Neural progenitor cell (in vitro differentiated cells): ENCODE measurements at regions not wholly inside any gene's neighbourhood (a gene's known extent, or its start where the extent isn't known, plus 50 kb on each side); places are given as distances from the start of the nearest gene placed in this dataset.

Source experiments
- DNase-seq: peaks from one replicate; pipeline ENCODE4 v3.0.0-alpha.2; 2016; ENCODE audit warnings: low spot score
- H2AFZ ChIP-seq: fragments of 200-600 bp; sonication (generic); replicated peaks from 2 replicates; pipeline ENCODE4 v1.6.1; 2016; ENCODE audit warnings: antibody characterized with exemption
- H3F3A ChIP-seq: fragments of 200-600 bp; sonication (generic); 2 replicates; pipeline ENCODE4 v1.6.1; 2016; ENCODE audit warnings: antibody characterized with exemption, low read depth
- H3K27ac ChIP-seq: fragments of 200-600 bp; sonication (generic); 2 replicates; pipeline ENCODE4 v1.5.1; 2016; ENCODE audit warnings: mild to moderate bottlenecking
- H3K27me3 ChIP-seq: fragments of 200-600 bp; sonication (generic); 2 replicates; pipeline ENCODE4 v1.6.1; 2016; ENCODE audit warnings: mild to moderate bottlenecking, moderate library complexity
- H3K36me3 ChIP-seq: fragments of 200-600 bp; sonication (generic); 2 replicates; pipeline ENCODE4 v1.5.1; 2016
- H3K4me1 ChIP-seq: fragments of 200-600 bp; sonication (generic); 2 replicates; pipeline ENCODE4 v1.6.1; 2016; ENCODE audit warnings: mixed run types
- H3K4me2 ChIP-seq: fragments of 200-600 bp; sonication (generic); 2 replicates; pipeline ENCODE4 v1.6.1; 2016
- H3K4me3 ChIP-seq: fragments of 200-600 bp; sonication (generic); 2 replicates; pipeline ENCODE4 v1.5.1; 2016
- H3K79me2 ChIP-seq: fragments of 200-600 bp; sonication (generic); 2 replicates; pipeline ENCODE4 v1.6.1; 2016; ENCODE audit warnings: low read depth
- H3K9ac ChIP-seq: fragments of 200-600 bp; sonication (generic); 2 replicates; pipeline ENCODE4 v1.6.1; 2016
- H3K9me3 ChIP-seq: fragments of 200-600 bp; sonication (generic); 2 replicates; pipeline ENCODE4 v1.5.1; 2016; ENCODE audit warnings: low read depth
- H4K20me1 ChIP-seq: fragments of 200-600 bp; sonication (generic); 2 replicates; pipeline ENCODE4 v1.6.1; 2016; ENCODE audit warnings: low read depth
- H3K27ac Mint-ChIP-seq: 3 replicates; pipeline ENCODE4 v1.8.0; 2021; ENCODE audit warnings: mixed read lengths
- H3K27me3 Mint-ChIP-seq: 2 replicates; pipeline ENCODE4 v1.8.0; 2022; ENCODE audit warnings: low read depth, mild to moderate bottlenecking, inconsistent platforms, moderate library complexity, mixed read lengths; ENCODE audit not compliant: insufficient read depth
- H3K36me3 Mint-ChIP-seq: 3 replicates; pipeline ENCODE4 v1.8.0; 2021; ENCODE audit warnings: mixed read lengths
- H3K4me1 Mint-ChIP-seq: 3 replicates; pipeline ENCODE4 v1.8.0; 2021; ENCODE audit warnings: mixed read lengths
- H3K4me3 Mint-ChIP-seq: 3 replicates; pipeline ENCODE4 v1.8.0; 2021; ENCODE audit warnings: mild to moderate bottlenecking, moderate library complexity, mixed read lengths
- H3K9me3 Mint-ChIP-seq: 3 replicates; pipeline ENCODE4 v1.8.0; 2020; ENCODE audit warnings: mixed read lengths
- CTCF ChIP-seq: fragments of 200-600 bp; sonication (generic); IDR thresholded peaks from 2 replicates; pipeline ENCODE4 v1.5.1; 2017; ENCODE audit warnings: antibody characterized with exemption, mild to moderate bottlenecking
- EZH2 ChIP-seq: fragments of 200-600 bp; sonication (generic); IDR thresholded peaks from 2 replicates; pipeline ENCODE4 v1.6.1; 2017; ENCODE audit warnings: antibody characterized with exemption, mild to moderate bottlenecking, moderate library complexity
- EZH2phosphoT487 ChIP-seq: fragments of 200-600 bp; sonication (generic); IDR thresholded peaks from 2 replicates; pipeline ENCODE4 v1.6.1; 2017; ENCODE audit warnings: antibody characterized with exemption

- H3K4me1 ChIP-seq, result peaks cover 12% of the 10 kb centered on the region
- H3K79me2 ChIP-seq, result peaks cover 58% of the 10 kb centered on the region
- H3K9me3 Mint-ChIP-seq, result no peaks in the 10 kb centered on the region
- DNase-seq, result peak; percentile 39
- H3K9ac ChIP-seq, result no peak overlapping the region
- TF ChIP-seq EZH2 (no peak), CTCF (peak; percentile 18)
- peak overlapping the region; percentile 59 for H3K27ac Mint-ChIP-seq
- peak overlapping the region; percentile 48 for H3K4me2 ChIP-seq
- no peak overlapping the region for H2AFZ ChIP-seq
- no peak overlapping the region for H3K27ac ChIP-seq
- H3K9me3 ChIP-seq, result no peaks in the 10 kb centered on the region
- H4K20me1 ChIP-seq, result peaks cover 49% of the 10 kb centered on the region
- H3K27me3 ChIP-seq, result peaks cover 10% of the 10 kb centered on the region
- peaks cover 8% of the 10 kb centered on the region for H3K36me3 Mint-ChIP-seq
- H3K27me3 Mint-ChIP-seq, result peaks cover 8% of the 10 kb centered on the region
- no peaks in the 10 kb centered on the region for H3K36me3 ChIP-seq
- H3F3A ChIP-seq, result no peaks in the 10 kb centered on the region
- H3K4me3 ChIP-seq, result no peak overlapping the region
- peak overlapping the region; percentile 92 for H3K4me3 Mint-ChIP-seq
- peaks cover 35% of the 10 kb centered on the region for H3K4me1 Mint-ChIP-seq
Measured at GRCh38 chr2:134122610-134123009, 131.3 kb upstream of the MGAT5 start.

GRCh38 chr2:134123332-134123731, 130.5 kb upstream of the MGAT5 start:
- Mint-ChIP-seq H3K36me3 (peaks cover 12% of the 10 kb centered on the region), H3K4me3 (peak overlapping the region; percentile 33), H3K9me3 (no peaks in the 10 kb centered on the region), H3K27ac (peak overlapping the region; percentile 52), H3K4me1 (peaks cover 33% of the 10 kb centered on the region), H3K27me3 (peaks cover 8% of the 10 kb centered on the region)
- H3K4me1 ChIP-seq, result peaks cover 12% of the 10 kb centered on the region
- H3K9me3 ChIP-seq, result no peaks in the 10 kb centered on the region
- H3K9ac ChIP-seq, result no peak overlapping the region
- DNase-seq, result no peak
- H3K4me3 ChIP-seq, result no peak overlapping the region
- no peak overlapping the region for H3K4me2 ChIP-seq
- no peak overlapping the region for H2AFZ ChIP-seq
- H3K27ac ChIP-seq, result no peak overlapping the region
- H4K20me1 ChIP-seq, result peaks cover 49% of the 10 kb centered on the region
- H3K79me2 ChIP-seq, result peaks cover 65% of the 10 kb centered on the region
- no peaks in the 10 kb centered on the region for H3F3A ChIP-seq
- TF ChIP-seq CTCF, result no peak
- TF ChIP-seq EZH2phosphoT487, result no peak
- no peak for TF ChIP-seq EZH2
- H3K36me3 ChIP-seq, result no peaks in the 10 kb centered on the region
- peaks cover 10% of the 10 kb centered on the region for H3K27me3 ChIP-seq

- Histone ChIP-seq H3K9me3 (no peaks in the 10 kb centered on the region), H3K9ac (no peak overlapping the region), H3K4me2 (no peak overlapping the region), H3K4me1 (peaks cover 12% of the 10 kb centered on the region), H3K27me3 (peaks cover 3% of the 10 kb centered on the region), H3K79me2 (peaks cover 74% of the 10 kb centered on the region), H3K4me3 (no peak overlapping the region), H3K36me3 (no peaks in the 10 kb centered on the region), H3F3A (no peaks in the 10 kb centered on the region), H2AFZ (no peak overlapping the region), H4K20me1 (peaks cover 49% of the 10 kb centered on the region), H3K27ac (no peak overlapping the region)
- peaks cover 15% of the 10 kb centered on the region for H3K36me3 Mint-ChIP-seq
- TF ChIP-seq EZH2phosphoT487 (no peak), CTCF (no peak), EZH2 (no peak)
- peaks cover 8% of the 10 kb centered on the region for H3K27me3 Mint-ChIP-seq
- no peak overlapping the region for H3K27ac Mint-ChIP-seq
- no peak for DNase-seq
- peaks cover 24% of the 10 kb centered on the region for H3K4me1 Mint-ChIP-seq
- H3K4me3 Mint-ChIP-seq, result no peak overlapping the region
- H3K9me3 Mint-ChIP-seq, result no peaks in the 10 kb centered on the region
Measured at GRCh38 chr2:134124047-134124753, 129.7 kb upstream of the MGAT5 start.
